Transverse colon (tissue), 4 donors: ENCODE measurements at regions not wholly inside any gene's neighbourhood (a gene's known extent, or its start where the extent isn't known, plus 50 kb on each side); places are given as distances from the start of the nearest gene placed in this dataset.

Experiments used
- DNase-seq: peaks from one replicate; pipeline ENCODE4 v3.0.0-alpha.2; 2019
- H3K27ac ChIP-seq, 4 donors: fragments of 200-600 bp; sonication (generic); 2 replicates each; pipeline ENCODE4 v1.5.1; 2016 to 2018; ENCODE audit warnings: inconsistent platforms in 4 of 4
- H3K27me3 ChIP-seq: fragments of 200-600 bp; sonication (generic); 2 replicates; pipeline ENCODE4 v1.5.1; 2017; ENCODE audit warnings: inconsistent platforms
- H3K36me3 ChIP-seq, 4 donors: fragments of 200-600 bp; sonication (generic); 2 replicates each; pipeline ENCODE4 v1.5.1; 2017 to 2019; ENCODE audit warnings: inconsistent platforms in 4 of 4
- H3K4me1 ChIP-seq, 4 donors: fragments of 200-600 bp; sonication (generic); 2 replicates each; pipeline ENCODE4 v1.5.1; 2017 to 2020; ENCODE audit warnings: inconsistent platforms in 4 of 4
- H3K4me3 ChIP-seq, 4 donors: fragments of 200-600 bp; sonication (generic); 1 replicate in 1 of 4; 2 replicates in 3 of 4; pipeline versions ENCODE4 v1.5.1 to v1.6.1; 2017 to 2019; ENCODE audit warnings: inconsistent platforms in 4 of 4
- H3K9me3 ChIP-seq, 2 donors: fragments of 200-600 bp; sonication (generic); 2 replicates each; pipeline ENCODE4 v1.5.1; 2017 to 2019; ENCODE audit warnings: inconsistent platforms in 2 of 2
- CTCF ChIP-seq, 5 experiments: fragments of 200-600 bp in 3 of 5; fragments of 450-650 bp in 2 of 5; sonication (generic) in 3 of 5; IDR thresholded peaks; 1 replicate in 2 of 5; 2 replicates in 3 of 5; pipeline ENCODE4 v1.5.1; 2016 to 2017; ENCODE audit warnings: antibody characterized with exemption in 5 of 5, inconsistent platforms in 3 of 5, mild to moderate bottlenecking in 2 of 5, moderate library complexity in 1 of 5
- EP300 ChIP-seq: sonication (generic); formaldehyde crosslinking; IDR thresholded peaks from one replicate; pipeline ENCODE4 v1.6.1; 2017; ENCODE audit warnings: antibody characterized with exemption, low read depth
- POLR2A ChIP-seq: fragments of 450-650 bp; IDR thresholded peaks from one replicate; pipeline ENCODE4 v1.6.1; 2016; ENCODE audit warnings: antibody characterized with exemption, mild to moderate bottlenecking, moderate library complexity
- POLR2AphosphoS5 ChIP-seq, 3 donors: sonication (generic); formaldehyde crosslinking; IDR thresholded peaks; one replicate each; pipeline ENCODE4 v1.6.1; 2016; ENCODE audit warnings: antibody characterized with exemption in 3 of 3
- WGBS, 2 donors: methylation state at CpG; one replicate each; pipeline ENCODE4 v1.1.5; 2018; ENCODE audit warnings: low coverage in 1 of 2; 5-methylcytosine and 5-hydroxymethylcytosine counted together
- in situ Hi-C, 4 donors: fragments of 200-750 bp; cut with MboI; loops; one replicate each; pipeline versions ENCODE4 v1.15.0 to v1.15.1; 2017; ENCODE audit warnings: low sequenced_read_pairs in 3 of 4, low pct_ligation_motif_present in 1 of 4, low pct_unique_long_range_greater_than_20kb in 1 of 4
- intact Hi-C: fragments of 100-400 bp; cut with DNase I; formaldehyde crosslinking; loops from one replicate; pipeline ENCODE4 v1.15.1; 2023; ENCODE audit warnings: low total_unique reads

- intact Hi-C loops (no loop called here), in situ Hi-C loops (no loop called here)
- Histone ChIP-seq H3K4me1 (no peaks in the 10 kb centered on the region), H3K4me3 (no peak overlapping the region), H3K9me3 (no peaks in the 10 kb centered on the region), H3K27me3 (no peaks in the 10 kb centered on the region), H3K36me3 (no peaks in the 10 kb centered on the region), H3K27ac (no peak overlapping the region)
- 65% methylated on average over 4 of the region's 4 CpGs; no CpG with 5 or more reads in 1 of the 2 donors for WGBS, 2 donors
- no peak for TF ChIP-seq CTCF (IDR thresholded peaks at IDR 0.05)
- TF ChIP-seq POLR2A: no peak
- TF ChIP-seq EP300: no peak
- TF ChIP-seq POLR2AphosphoS5 (IDR thresholded peaks at IDR 0.05): no peak
- DNase-seq: no peak
Measured at GRCh38 chr19:30244533-30244932, 127.7 kb upstream of the ZNF536 start.

GRCh38 chr19:30245401-30246039 is 126.7 kb upstream of the ZNF536 start:
- in situ Hi-C loops: no loop called here
- 82 to 86% methylated on average over 6 to 17 of the region's 17 CpGs for WGBS, 2 donors

GRCh38 chr19:30249911-30250310 is 122.3 kb upstream of the ZNF536 start:
- intact Hi-C loops: no loop called here
- peaks cover 10% of the 10 kb centered on the region for H3K27me3 ChIP-seq
- no peaks in the 10 kb centered on the region for H3K36me3 ChIP-seq
- no peaks in the 10 kb centered on the region for H3K4me1 ChIP-seq
- DNase-seq: no peak
- in situ Hi-C loops: no loop called here
- TF ChIP-seq CTCF (IDR thresholded peaks at IDR 0.05) (no peak), EP300 (no peak), POLR2AphosphoS5 (IDR thresholded peaks at IDR 0.05) (no peak), POLR2A (no peak)
- no peak overlapping the region for H3K4me3 ChIP-seq
- H3K9me3 ChIP-seq: no peaks in the 10 kb centered on the region
- H3K27ac ChIP-seq: no peak overlapping the region
- WGBS, 2 donors: 59 to 61% methylated on average over 3 to 4 of the region's 4 CpGs

More at GRCh38 chr19:30245401-30246039, 126.7 kb upstream of the ZNF536 start:
- Histone ChIP-seq H3K4me1 (no peaks in the 10 kb centered on the region), H3K4me3 (no peak overlapping the region), H3K36me3 (no peaks in the 10 kb centered on the region), H3K27me3 (no peaks in the 10 kb centered on the region), H3K27ac (no peak overlapping the region), H3K9me3 (no peaks in the 10 kb centered on the region)
- intact Hi-C loops: no loop called here
- TF ChIP-seq CTCF (IDR thresholded peaks at IDR 0.05): no peak
- no peak for TF ChIP-seq EP300
- TF ChIP-seq POLR2AphosphoS5 (IDR thresholded peaks at IDR 0.05): no peak
- TF ChIP-seq POLR2A: no peak
- no peak for DNase-seq

- Histone ChIP-seq H3K9me3 (no peaks in the 10 kb centered on the region), H3K4me3 (no peak overlapping the region), H3K36me3 (no peaks in the 10 kb centered on the region), H3K27ac (no peak overlapping the region), H3K4me1 (no peaks in the 10 kb centered on the region), H3K27me3 (peaks cover 17% of the 10 kb centered on the region)
- in situ Hi-C loops: no loop called here
- WGBS, 2 donors: 90% methylated on average over 5 of the region's 5 CpGs; no CpG with 5 or more reads in 1 of the 2 donors
- intact Hi-C loops: no loop called here
- DNase-seq: no peak
- TF ChIP-seq POLR2AphosphoS5 (IDR thresholded peaks at IDR 0.05) (no peak), EP300 (no peak), CTCF (IDR thresholded peaks at IDR 0.05) (no peak), POLR2A (no peak)
Measured at GRCh38 chr19:30252214-30252613, 120.0 kb upstream of the ZNF536 start.
